SIG-M5 treated with dmso at 0.1 percent for 504 hours (cell line): ENCODE measurements at regions not wholly inside any gene's neighbourhood (a gene's known extent, or its start where the extent isn't known, plus 50 kb on each side); places are given as distances from the start of the nearest gene placed in this dataset.

Source experiments
- DNase-seq: peaks from one replicate; lab custom pipeline; 2025; ENCODE audit not compliant: unreplicated experiment; lab: John Stamatoyannopoulos, UW

DNA sequence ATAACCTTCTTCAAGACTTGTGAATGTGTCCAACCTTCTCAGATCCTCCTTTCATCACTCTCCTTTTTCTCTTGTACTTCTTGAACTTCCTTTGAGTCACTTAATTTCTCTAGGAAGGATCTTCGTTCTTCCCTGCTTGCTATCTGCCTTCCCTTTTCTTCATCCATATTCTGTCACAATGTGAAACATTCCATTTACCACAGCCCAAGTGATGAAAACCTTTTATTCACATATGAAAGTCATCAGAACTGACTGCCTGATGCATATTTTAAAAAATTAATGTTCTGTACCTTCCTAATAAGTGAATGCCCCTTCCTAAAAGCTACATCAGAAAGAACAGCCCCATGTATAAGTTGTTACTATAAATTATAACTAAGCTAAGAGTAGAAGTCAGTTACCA lies 520.4 kb upstream of the LUZP2 start:
- no peak for DNase-seq

DNA sequence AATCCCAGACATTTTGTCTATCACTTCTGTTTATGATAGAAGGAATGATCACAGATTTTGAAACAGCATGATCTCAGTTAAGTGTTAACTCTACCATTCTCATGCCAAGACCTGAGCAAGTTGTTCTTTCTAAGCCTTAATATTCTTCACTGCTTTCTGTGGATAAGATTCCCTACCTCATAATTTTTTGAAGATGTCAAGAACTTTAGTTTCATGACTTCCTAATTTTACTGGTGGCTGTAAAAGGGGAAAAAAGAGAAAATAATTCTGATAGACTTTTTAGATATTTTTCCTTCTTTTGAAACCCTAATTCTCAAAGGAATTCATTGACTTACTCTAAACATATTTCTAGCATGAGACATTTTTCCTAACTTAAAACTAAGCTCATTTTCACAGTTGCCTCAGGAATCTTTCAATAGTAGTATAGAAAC lies 520.0 kb upstream of the LUZP2 start:
- no peak for DNase-seq

DNA sequence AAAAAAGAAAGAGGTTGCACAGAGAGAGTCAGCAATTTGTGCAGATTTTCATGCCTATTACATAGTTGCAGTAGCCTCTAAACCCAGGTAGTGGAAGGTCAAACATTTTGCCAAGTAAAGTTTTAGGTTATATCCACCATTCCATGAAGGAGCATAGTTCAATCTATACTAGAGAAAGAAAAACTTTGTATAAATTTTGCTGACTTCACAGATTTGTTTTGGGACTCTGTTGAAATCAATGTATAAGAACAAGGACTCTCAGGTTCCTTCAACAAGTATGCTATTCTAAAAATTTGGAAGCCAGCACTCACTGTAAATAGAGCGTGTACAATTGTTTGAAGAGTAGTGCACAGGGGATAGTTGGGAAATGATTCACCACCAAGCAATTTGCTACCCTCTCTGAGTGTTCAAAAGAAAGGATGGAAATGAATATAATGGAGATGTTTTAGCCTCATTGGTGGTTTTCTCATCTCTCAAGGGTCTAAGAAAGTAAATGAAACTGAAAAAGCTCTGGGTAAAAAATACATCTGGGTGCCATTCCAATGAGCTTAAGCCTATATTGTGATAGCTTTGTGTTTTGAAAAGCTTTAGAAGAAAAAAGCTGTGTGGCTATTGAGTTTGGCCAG lies 508.4 kb upstream of the LUZP2 start:
- no peak for DNase-seq

DNA sequence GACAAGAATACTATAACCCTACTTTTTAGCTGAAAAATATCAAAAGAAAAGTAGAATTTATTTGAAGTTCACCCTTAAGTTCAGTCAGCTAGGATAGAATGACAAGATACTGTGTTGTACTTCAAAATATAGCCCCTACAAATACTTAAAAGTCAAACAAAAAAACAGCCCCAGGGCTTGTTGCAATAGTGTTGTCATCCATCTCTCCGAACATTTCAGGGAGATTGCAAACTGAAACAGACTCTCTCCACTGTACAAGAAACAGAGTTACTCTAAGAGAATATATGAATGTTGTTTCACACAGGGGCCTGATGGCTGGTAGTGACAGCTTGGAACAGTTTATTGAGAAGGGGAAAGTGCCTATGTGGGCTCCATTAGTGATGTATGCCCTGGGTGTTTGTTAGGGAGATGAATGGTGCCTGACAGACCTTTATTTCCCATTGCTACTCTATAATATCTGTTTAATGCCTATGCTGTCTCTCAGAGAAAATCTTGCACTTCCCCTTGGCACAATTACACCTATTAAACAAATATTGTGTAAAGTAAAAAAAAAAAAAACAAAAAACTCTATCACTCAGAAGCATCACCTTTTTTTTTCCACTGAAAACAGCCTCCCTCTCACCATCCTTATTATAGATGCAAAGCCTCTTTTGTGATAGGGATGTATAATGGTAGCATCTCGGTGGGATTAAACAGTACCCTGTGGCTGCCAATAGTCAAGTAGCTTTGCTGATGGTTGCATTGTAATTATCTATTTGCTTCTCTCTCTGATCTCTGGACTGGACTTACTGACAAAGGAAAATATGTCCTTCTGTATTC lies 506.3 kb upstream of the LUZP2 start:
- DNase-seq: no peak

DNA sequence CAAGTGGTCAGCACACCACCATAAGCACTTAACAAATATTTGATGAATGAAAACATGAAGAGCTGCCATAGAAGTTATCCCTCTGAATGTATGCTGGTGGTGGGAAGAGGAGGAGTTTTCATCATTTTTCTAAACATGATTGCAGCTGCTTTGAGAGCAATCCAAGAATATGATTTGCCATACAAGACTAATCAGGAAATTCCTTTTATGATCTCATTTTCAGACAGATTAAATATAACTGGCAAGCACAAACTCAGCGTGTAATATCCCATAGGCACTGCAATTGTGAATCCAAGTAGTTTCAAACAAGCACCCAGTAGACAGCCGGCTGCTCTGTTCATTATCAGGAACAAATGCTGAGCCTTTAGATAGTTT lies 505.7 kb upstream of the LUZP2 start:
- DNase-seq: no peak

- no peak for DNase-seq
Observed at GRCh38 chr11:23995891-23996290, 501.0 kb upstream of the LUZP2 start.

- no peak for DNase-seq
Observed at GRCh38 chr11:23997356-23997755, 499.5 kb upstream of the LUZP2 start.

DNA sequence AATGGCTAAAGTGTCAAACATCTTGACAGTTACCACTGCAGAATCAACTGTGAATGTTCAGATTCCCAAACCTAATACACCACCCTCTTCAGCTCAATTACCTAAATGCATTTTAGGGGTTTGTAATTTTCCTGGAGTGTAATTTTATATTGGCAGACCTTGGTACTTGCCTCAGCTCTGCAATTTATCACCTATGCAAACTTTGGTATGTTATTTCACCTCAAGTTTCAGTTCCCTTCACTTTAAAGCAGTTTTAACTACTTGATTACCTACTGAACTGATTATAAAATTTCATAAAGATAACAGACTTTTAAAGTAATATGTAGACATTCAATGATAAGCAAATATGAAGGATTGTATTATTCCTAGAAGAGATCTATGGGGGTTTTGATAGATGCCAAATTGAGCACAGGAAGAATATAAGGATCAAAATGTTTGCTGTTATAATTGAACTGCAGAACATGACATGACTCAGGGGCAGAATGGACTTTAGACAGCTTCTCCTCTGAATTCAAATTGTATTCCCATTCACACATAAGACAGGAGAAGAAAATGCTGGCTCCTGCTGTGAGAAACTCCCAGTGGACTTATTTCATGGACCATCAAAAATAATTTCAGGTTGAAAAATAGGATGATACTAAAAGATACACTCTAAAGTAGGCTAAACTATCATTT lies 491.5 kb upstream of the LUZP2 start:
- no peak for DNase-seq

- DNase-seq: no peak
Observed at GRCh38 chr11:24043842-24044241, 453.0 kb upstream of the LUZP2 start.

DNA sequence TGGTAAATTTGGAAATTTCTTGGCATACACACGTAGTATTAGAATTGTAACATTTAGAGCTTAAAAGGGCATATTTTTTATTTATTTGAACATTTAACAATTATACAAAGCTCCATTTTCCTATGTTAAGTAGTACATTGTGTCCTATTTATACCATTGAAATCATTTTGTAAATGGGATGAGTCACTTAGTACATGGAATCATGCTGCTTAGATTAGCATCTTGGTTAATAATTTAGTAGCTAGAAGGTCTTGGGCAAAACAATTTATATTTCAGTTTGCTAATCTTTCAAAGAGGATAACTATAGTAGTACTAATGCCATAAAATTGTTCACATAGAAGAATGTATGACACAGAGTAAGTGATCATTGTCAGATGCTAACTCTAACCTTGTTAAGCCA lies 450.1 kb upstream of the LUZP2 start:
- no peak for DNase-seq

DNA sequence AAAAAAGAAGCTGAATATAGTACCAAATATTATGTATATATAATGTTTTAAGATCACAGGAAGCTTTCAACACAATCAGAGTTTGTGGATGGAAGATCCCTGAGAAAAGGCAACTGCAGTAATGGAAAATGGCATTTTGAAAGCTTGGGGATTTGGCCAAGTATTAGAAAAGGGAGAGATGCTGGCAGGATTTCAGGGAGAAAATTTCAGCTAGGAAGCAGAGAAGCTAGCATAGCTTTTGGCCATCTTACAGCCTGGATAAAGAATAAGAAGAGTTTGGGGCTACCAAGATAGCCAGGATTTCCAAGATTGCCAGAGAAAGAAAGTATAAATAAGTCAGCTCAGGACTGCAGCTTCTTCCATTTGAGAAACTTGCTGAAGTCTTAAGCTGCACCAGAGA lies 440.8 kb upstream of the LUZP2 start:
- no peak for DNase-seq

DNA sequence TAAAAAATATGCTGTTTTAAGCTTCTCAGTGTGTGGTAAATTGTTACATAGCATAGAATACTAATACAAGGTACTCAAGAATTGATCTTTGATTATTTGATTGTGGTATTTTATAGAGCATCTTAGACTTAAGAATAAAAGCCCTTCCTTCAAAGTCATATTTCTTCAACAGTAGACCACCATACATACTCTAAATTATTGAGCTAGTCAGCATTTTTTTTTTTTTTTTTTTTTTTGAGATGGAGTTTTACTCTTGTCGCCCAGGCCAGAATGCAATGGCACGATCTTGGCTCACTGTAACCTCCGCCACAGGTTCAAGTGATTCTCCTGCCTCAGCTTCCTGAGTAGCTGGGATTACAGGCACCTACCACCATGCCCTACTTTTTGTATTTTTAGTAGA lies 436.7 kb upstream of the LUZP2 start:
- no peak for DNase-seq

- no peak for DNase-seq
Observed at GRCh38 chr11:24064309-24064903, 432.4 kb upstream of the LUZP2 start.

- no peak for DNase-seq
Observed at GRCh38 chr11:24068197-24068596, 428.7 kb upstream of the LUZP2 start.

DNA sequence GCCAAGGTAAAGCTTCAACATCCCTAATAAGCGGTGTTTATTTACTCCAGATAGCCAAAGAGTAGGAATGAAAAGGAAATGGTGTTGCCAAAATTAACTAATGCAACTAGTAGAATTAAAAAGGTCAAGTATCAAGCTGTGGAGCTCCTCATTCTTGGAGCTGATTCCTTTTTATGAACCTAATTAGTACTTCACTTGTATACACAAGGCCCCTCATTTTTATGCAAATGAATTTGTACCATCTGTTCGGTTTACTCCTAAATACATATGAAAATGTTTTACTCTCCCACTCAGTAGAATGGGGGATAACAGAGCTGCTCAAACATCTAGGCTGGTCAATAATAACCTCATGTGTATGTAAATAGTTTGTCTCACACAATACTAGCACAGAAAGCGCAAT lies 426.4 kb upstream of the LUZP2 start:
- DNase-seq: no peak

DNA sequence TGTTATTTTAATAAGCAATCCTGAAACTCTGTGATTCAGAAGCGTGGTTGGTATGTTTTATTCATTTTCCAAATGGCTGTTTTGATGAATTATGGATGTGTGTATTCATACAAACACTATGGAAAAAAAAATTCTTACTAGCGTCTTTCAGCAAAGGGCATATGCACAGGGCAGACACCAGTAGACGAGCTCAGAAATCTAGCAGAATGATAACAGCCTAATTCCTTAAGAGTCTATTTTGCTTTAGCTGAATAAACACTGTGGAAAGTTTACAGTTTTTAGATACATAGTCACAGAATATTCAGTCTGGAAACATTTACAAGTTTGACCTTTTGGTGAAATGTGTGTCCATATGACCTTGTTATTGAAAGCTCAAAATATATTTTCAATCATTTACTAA lies 418.8 kb upstream of the LUZP2 start:
- no peak for DNase-seq

DNA sequence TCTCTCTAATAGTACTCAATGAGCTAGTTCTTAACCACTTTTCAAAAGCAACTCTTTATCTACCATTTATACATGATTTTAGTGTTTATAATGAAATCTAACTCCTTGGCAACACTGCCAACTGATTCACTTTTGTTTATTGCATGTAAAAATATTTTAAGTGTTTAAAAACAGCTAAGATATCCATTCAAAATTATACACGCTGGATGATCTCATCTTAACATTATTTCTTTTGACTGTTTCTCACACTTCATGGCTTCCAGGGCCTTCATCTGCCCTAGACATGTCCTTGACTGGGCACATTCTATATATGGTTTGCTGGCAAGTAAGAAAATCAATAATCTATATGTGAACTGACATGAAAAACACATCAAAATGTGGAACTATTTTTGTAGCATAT lies 414.6 kb upstream of the LUZP2 start:
- DNase-seq: no peak

- no peak for DNase-seq
Observed at GRCh38 chr11:24082860-24083259, 414.0 kb upstream of the LUZP2 start.

DNA sequence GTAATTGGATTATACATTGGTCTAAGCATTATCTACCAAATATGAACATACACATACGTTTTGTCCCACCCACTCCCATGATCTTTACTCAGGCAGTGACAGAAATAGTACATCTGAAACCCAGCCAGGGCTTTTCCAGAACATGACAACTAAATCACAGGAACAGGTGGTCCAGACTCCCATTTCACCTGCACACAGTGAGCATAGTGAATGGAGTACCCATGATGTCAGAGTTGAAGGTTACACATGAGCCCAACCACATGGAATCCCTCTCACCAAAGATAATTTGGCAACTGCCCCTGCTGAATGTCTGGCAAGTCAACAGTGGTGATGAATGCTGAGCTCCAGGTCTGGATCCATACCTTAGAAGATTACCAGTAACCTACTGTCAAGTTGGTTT lies 411.9 kb upstream of the LUZP2 start:
- DNase-seq: no peak

- DNase-seq: no peak
Observed at GRCh38 chr11:24086921-24087320, 409.9 kb upstream of the LUZP2 start.

DNA sequence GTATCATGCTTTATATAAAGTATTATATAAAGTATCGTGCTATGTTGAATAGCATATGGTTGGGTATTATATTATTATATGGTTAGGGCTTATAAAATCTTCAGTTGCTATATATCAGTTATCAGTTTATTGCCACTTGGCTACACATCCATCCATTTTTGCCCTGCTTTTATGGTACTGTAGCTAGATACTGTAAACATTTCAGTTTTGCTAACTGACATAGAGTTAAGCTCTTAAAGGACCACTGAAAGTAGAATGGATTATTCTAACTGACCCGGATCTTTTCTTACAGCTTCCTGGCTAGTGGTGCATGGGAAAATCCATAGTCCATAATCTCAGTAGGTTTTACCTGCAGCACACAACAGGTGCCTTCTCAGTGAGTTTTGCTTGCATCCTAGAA lies 405.3 kb upstream of the LUZP2 start:
- DNase-seq: no peak

DNA sequence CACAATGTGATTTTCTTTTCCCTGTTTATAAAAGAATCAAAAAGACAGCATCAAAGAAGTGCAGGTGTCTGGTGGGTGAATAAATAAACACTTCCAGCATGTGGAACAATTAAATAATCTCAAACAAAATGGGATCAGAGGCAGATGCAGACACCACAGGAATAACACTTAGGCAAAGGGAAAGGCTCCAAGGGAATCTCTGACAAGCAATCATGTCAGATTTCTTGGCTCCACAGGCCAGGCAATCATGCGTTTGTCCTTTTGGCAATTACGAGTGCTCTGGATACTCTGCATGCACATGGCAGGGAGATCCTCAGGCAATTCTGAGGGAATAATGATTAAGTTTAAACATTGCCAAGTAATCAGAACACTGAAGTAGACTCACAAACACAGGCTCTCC lies 403.5 kb upstream of the LUZP2 start:
- DNase-seq: no peak
